K562 (cell line): ENCODE measurements at regions not wholly inside any gene's neighbourhood (a gene's known extent, or its start where the extent isn't known, plus 50 kb on each side); places are given as distances from the start of the nearest gene placed in this dataset.

Experiments
- ATAC-seq: fragments of 200-7000 bp; cut with Tn5 transposase; 3 replicates; pipeline ENCODE4 v1.9.1; 2020; ENCODE audit warnings: moderate library complexity
- BruUV-seq: library from RNA; stranded (reverse); fragments of 400-500 nt; replicated peaks from 2 replicates; lab custom pipeline; 2021; lab: Mats Ljungman, UMichigan
- CTCF ChIA-PET: fragments of 300-600 bp; formaldehyde crosslinking; extraction: SDS; loops from one replicate; lab custom pipeline; 2021; ENCODE audit warnings: low intra/inter-chr PET ratio; lab: Yijun Ruan, JAX
- POLR2A ChIA-PET: fragments of 300-600, 350-650 bp; sonication (Branson Sonifier 250); formaldehyde crosslinking; extraction: SDS; loops from one replicate; lab custom pipeline; 2021; ENCODE audit warnings: antibody characterized with exemption, inconsistent platforms; lab: Yijun Ruan, JAX
- DNase-seq, 4 experiments: peaks; one replicate each; pipeline versions ENCODE4 v3.0.0 to v3.0.0-alpha.2; 2011 to 2018; ENCODE audit warnings: low spot score in 3 of 4, mixed read lengths in 3 of 4; ENCODE audit errors: extremely low read depth in 1 of 4
- FAIRE-seq: peaks from 2 replicates; lab custom pipeline; 2011; peaks lifted over from hg19 to GRCh38; lab: Jason Lieb, UNC
- H2AFZ ChIP-seq: 2 replicates; pipeline ENCODE4 v1.6.0; 2011; ENCODE audit warnings: low read depth, low read length, control low read depth, inconsistent platforms
- H3K27ac ChIP-seq: fragments of 200-600 bp; 3 replicates; pipeline ENCODE4 v1.8.0; 2011; ENCODE audit warnings: low read depth, mild to moderate bottlenecking, control low read depth, inconsistent platforms, low read length, moderate library complexity, mixed read lengths; ENCODE audit errors: extremely low read depth
- H3K27me3 ChIP-seq, 2 experiments: fragments of 300-600 bp in 1 of 2; 2 replicates in 1 of 2; 3 replicates in 1 of 2; pipeline versions ENCODE4 v1.6.0 to v1.8.0; 2011; ENCODE audit warnings: inconsistent platforms in 2 of 2, low read length in 2 of 2, mild to moderate bottlenecking in 1 of 2, mixed read lengths in 1 of 2, moderate library complexity in 1 of 2; ENCODE audit not compliant: control insufficient read depth in 2 of 2, insufficient read depth in 2 of 2
- H3K36me3 ChIP-seq: fragments of 300-600 bp; 3 replicates; pipeline ENCODE4 v1.8.0; 2011; ENCODE audit warnings: mild to moderate bottlenecking, low read length, inconsistent platforms; ENCODE audit not compliant: control insufficient read depth, insufficient read depth
- H3K4me1 ChIP-seq, 2 experiments: fragments of 200-600 bp in 1 of 2; replicated peaks in 1 of 2; 2 replicates in 1 of 2; 3 replicates in 1 of 2; pipeline versions ENCODE4 v1.5.1 to v1.8.0; 2011; ENCODE audit warnings: inconsistent platforms in 2 of 2, low read length in 2 of 2, mild to moderate bottlenecking in 1 of 2, mixed read lengths in 1 of 2, moderate library complexity in 1 of 2; ENCODE audit not compliant: control insufficient read depth in 2 of 2, insufficient read depth in 2 of 2
- H3K4me2 ChIP-seq: 2 replicates; pipeline ENCODE4 v1.6.1; 2011; ENCODE audit warnings: low read length, control low read depth, inconsistent platforms, mixed read lengths; ENCODE audit not compliant: insufficient read depth
- H3K4me3 ChIP-seq: fragments of 200-600 bp; sonication (generic), shearing (Covaris generic); 2 replicates; pipeline ENCODE4 v1.5.1; 2016; ENCODE audit warnings: control low read depth, inconsistent platforms
- H3K79me2 ChIP-seq: fragments of 200-600 bp; 3 replicates; pipeline ENCODE4 v1.8.0; 2011; ENCODE audit warnings: low read length, inconsistent platforms; ENCODE audit not compliant: control insufficient read depth, insufficient read depth
- H3K9ac ChIP-seq, 2 experiments: 2 replicates each; pipeline versions ENCODE4 v1.6.0 to v1.6.1; 2011; ENCODE audit warnings: low read depth in 2 of 2, low read length in 2 of 2, control low read depth in 1 of 2, inconsistent platforms in 1 of 2, mild to moderate bottlenecking in 1 of 2, mixed read lengths in 1 of 2; ENCODE audit not compliant: insufficient read depth in 1 of 2
- H3K9me1 ChIP-seq: one replicate; pipeline ENCODE4 v1.6.0; 2011; ENCODE audit warnings: inconsistent platforms, mild to moderate bottlenecking, low read length, moderate library complexity; ENCODE audit not compliant: control insufficient read depth, insufficient read depth
- H3K9me3 ChIP-seq: replicated peaks from 2 replicates; pipeline ENCODE4 v1.5.1; 2011; ENCODE audit warnings: low read depth, low read length, inconsistent platforms; ENCODE audit not compliant: control insufficient read depth, insufficient read depth
- H4K20me1 ChIP-seq: replicated peaks from 2 replicates; pipeline ENCODE4 v1.6.1; 2011; ENCODE audit warnings: low read length, inconsistent platforms, mixed read lengths; ENCODE audit not compliant: control insufficient read depth, insufficient read depth
- CBFA2T2 ChIP-seq: fragments of 450-650 bp; conservative IDR thresholded peaks from 2 replicates; pipeline ENCODE4 v1.6.1; 2017; ENCODE audit warnings: mild to moderate bottlenecking
- CBFB ChIP-seq: sonication (generic); formaldehyde crosslinking; IDR thresholded peaks from 2 replicates; pipeline ENCODE4 v1.4.0; 2020; ENCODE audit warnings: mild to moderate bottlenecking, missing genetic modification reagents
- ELF2 ChIP-seq: fragments of 250-450 bp; sonication (Bioruptor Pico); IDR thresholded peaks from 2 replicates; pipeline ENCODE4 v1.5.0; 2021; ENCODE audit warnings: mild to moderate bottlenecking
- FUS ChIP-seq: fragments of 200-400 bp; formaldehyde crosslinking; optimal IDR thresholded peaks from 2 replicates; pipeline ENCODE3; 2017; ENCODE audit warnings: low read depth, low read length
- HDGF ChIP-seq: fragments of 450-650 bp; IDR thresholded peaks from 2 replicates; pipeline ENCODE4 v1.6.1; 2016
- KAT2B ChIP-seq: IDR thresholded peaks from one replicate; pipeline ENCODE4 v1.6.1; 2012; ENCODE audit warnings: low read depth, mild to moderate bottlenecking, control low read depth, inconsistent platforms, low read length, moderate library complexity
- MAFF ChIP-seq: IDR thresholded peaks from 2 replicates; pipeline ENCODE4 v1.6.1; 2012; ENCODE audit warnings: low read length, improper control_type of control experiment
- NFE2 ChIP-seq: IDR thresholded peaks from 2 replicates; pipeline ENCODE4 v1.6.1; 2014; ENCODE audit warnings: antibody characterized with exemption, low read depth
- POLR2AphosphoS2 ChIP-seq: IDR thresholded peaks from 2 replicates; pipeline ENCODE4 v1.6.1; 2012; ENCODE audit warnings: low read length, improper control_type of control experiment
- POLR2G ChIP-seq: fragments of 200-400 bp; formaldehyde crosslinking; IDR thresholded peaks from 2 replicates; pipeline ENCODE4 v1.6.1; 2017; ENCODE audit warnings: low read depth, mild to moderate bottlenecking, antibody characterized with exemption, low read length, moderate library complexity
- PPARD ChIP-seq: fragments of 250-450 bp; sonication (Bioruptor Pico); IDR thresholded peaks from 2 replicates; pipeline ENCODE4 v1.8.0; 2022; ENCODE audit warnings: inconsistent platforms, mild to moderate bottlenecking, moderate library complexity
- TEAD1 ChIP-seq, 2 experiments: fragments of 450-650 bp in 1 of 2; sonication (generic) in 1 of 2; formaldehyde crosslinking; IDR thresholded peaks; 2 replicates each; pipeline versions ENCODE4 v1.4.0 to v1.8.0; 2020 to 2022; ENCODE audit warnings: mild to moderate bottlenecking in 2 of 2, missing genetic modification reagents in 1 of 2
- ZZZ3 ChIP-seq: fragments of 450-650 bp; IDR thresholded peaks from 2 replicates; pipeline ENCODE4 v1.6.1; 2016; ENCODE audit warnings: antibody characterized with exemption, mild to moderate bottlenecking, moderate library complexity
- WGBS: fragments of 100-300 bp; shearing (Covaris generic); methylation state at CpG from one replicate; pipeline ENCODE4 v1.1.6; 2016; ENCODE audit warnings: low coverage, mixed read lengths; ENCODE audit not compliant: insufficient coverage; ENCODE audit errors: missing lambda C conversion rate; 5-methylcytosine and 5-hydroxymethylcytosine counted together
- in situ Hi-C: fragments of 300-500 bp; cut with MboI; formaldehyde crosslinking; loops from 4 replicates; pipeline ENCODE4 v1.15.0; 2018; ENCODE audit warnings: inconsistent platforms, mixed read lengths
- intact Hi-C: fragments of 100-400 bp; cut with micrococcal nuclease; formaldehyde crosslinking; loops from 2 replicates; pipeline ENCODE4 v1.14.2; 2022
- TF ChIP-seq, protein P1 (sequence below): IDR thresholded peaks from 2 replicates; pipeline ENCODE4 v1.6.1; 2011; ENCODE audit warnings: borderline replicate concordance, low read depth, mild to moderate bottlenecking, moderate library complexity, low read length; ENCODE audit not compliant: insufficient read depth, poor library complexity, severe bottlenecking
- TF ChIP-seq, protein P2 (sequence below): fragments of 200-800 bp; sonication (Bioruptor generic); IDR thresholded peaks from 2 replicates; pipeline ENCODE4 v1.6.1; 2016; ENCODE audit warnings: missing genetic modification characterization, missing compliant biosample characterization
- TF ChIP-seq, protein P3 (sequence below): conservative IDR thresholded peaks from 2 replicates; pipeline ENCODE4 v1.6.1; 2011; ENCODE audit warnings: low read depth, mild to moderate bottlenecking, low read length; ENCODE audit not compliant: control insufficient read depth

DNA sequence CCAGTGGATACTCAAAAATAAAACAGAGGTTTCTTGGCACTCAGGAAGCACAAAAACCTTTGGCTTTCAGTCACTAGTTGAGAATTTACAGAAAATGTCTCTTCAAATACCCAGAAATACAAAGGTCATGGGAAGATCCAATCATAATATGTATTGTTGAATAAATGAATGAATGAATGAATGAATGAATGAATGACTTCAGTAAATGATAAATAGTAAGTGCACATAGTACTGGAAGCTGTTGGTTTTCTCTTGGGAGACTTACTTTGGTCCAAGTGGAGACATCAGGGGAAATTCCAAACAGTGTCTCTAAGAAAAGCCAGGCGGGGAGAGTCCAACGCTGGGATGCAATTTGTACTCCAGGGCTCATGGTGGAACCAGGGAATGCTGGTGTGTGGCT is 261.3 kb upstream of the KLHL29 start:
- DNase-seq (no peak), ATAC-seq (no peak), FAIRE-seq (no peak)
- CTCF ChIA-PET, result no interaction called here
- BruUV-seq, result no TSS peak
- no peaks in the 10 kb centered on the region for H3K27me3 ChIP-seq
- TF ChIP-seq CBFA2T2 (no peak), TEAD1 (CRISPR knock-in tag; IDR thresholded peaks at IDR 0.05) (no peak), CBFB (CRISPR knock-in tag) (no peak), PPARD (no peak), NFE2 (no peak), FUS (no peak), ELF2 (no peak), HDGF (no peak), POLR2G (no peak), MAFF (no peak), KAT2B (no peak), ZZZ3 (no peak), POLR2AphosphoS2 (no peak)
- TF ChIP-seq, protein P1, sequence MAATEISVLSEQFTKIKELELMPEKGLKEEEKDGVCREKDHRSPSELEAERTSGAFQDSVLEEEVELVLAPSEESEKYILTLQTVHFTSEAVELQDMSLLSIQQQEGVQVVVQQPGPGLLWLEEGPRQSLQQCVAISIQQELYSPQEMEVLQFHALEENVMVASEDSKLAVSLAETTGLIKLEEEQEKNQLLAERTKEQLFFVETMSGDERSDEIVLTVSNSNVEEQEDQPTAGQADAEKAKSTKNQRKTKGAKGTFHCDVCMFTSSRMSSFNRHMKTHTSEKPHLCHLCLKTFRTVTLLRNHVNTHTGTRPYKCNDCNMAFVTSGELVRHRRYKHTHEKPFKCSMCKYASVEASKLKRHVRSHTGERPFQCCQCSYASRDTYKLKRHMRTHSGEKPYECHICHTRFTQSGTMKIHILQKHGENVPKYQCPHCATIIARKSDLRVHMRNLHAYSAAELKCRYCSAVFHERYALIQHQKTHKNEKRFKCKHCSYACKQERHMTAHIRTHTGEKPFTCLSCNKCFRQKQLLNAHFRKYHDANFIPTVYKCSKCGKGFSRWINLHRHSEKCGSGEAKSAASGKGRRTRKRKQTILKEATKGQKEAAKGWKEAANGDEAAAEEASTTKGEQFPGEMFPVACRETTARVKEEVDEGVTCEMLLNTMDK, result no peak
- TF ChIP-seq, protein P2, sequence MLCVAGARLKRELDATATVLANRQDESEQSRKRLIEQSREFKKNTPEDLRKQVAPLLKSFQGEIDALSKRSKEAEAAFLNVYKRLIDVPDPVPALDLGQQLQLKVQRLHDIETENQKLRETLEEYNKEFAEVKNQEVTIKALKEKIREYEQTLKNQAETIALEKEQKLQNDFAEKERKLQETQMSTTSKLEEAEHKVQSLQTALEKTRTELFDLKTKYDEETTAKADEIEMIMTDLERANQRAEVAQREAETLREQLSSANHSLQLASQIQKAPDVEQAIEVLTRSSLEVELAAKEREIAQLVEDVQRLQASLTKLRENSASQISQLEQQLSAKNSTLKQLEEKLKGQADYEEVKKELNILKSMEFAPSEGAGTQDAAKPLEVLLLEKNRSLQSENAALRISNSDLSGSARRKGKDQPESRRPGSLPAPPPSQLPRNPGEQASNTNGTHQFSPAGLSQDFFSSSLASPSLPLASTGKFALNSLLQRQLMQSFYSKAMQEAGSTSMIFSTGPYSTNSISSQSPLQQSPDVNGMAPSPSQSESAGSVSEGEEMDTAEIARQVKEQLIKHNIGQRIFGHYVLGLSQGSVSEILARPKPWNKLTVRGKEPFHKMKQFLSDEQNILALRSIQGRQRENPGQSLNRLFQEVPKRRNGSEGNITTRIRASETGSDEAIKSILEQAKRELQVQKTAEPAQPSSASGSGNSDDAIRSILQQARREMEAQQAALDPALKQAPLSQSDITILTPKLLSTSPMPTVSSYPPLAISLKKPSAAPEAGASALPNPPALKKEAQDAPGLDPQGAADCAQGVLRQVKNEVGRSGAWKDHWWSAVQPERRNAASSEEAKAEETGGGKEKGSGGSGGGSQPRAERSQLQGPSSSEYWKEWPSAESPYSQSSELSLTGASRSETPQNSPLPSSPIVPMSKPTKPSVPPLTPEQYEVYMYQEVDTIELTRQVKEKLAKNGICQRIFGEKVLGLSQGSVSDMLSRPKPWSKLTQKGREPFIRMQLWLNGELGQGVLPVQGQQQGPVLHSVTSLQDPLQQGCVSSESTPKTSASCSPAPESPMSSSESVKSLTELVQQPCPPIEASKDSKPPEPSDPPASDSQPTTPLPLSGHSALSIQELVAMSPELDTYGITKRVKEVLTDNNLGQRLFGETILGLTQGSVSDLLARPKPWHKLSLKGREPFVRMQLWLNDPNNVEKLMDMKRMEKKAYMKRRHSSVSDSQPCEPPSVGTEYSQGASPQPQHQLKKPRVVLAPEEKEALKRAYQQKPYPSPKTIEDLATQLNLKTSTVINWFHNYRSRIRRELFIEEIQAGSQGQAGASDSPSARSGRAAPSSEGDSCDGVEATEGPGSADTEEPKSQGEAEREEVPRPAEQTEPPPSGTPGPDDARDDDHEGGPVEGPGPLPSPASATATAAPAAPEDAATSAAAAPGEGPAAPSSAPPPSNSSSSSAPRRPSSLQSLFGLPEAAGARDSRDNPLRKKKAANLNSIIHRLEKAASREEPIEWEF (CRISPR knock-in tag), result no peak
- TF ChIP-seq, protein P3, sequence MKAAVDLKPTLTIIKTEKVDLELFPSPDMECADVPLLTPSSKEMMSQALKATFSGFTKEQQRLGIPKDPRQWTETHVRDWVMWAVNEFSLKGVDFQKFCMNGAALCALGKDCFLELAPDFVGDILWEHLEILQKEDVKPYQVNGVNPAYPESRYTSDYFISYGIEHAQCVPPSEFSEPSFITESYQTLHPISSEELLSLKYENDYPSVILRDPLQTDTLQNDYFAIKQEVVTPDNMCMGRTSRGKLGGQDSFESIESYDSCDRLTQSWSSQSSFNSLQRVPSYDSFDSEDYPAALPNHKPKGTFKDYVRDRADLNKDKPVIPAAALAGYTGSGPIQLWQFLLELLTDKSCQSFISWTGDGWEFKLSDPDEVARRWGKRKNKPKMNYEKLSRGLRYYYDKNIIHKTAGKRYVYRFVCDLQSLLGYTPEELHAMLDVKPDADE, result no peak
- POLR2A ChIA-PET, result interaction anchor here (1.5 kb wide), 1 partner anchor 15 kb away, joined by 4 read pairs; no protein-coding TSS in a partner anchor
- no peaks in the 10 kb centered on the region for H3K9me1 ChIP-seq
- H2AFZ ChIP-seq, result no peak overlapping the region
- H4K20me1 ChIP-seq, result no peaks in the 10 kb centered on the region
- H3K9me3 ChIP-seq, result no peaks in the 10 kb centered on the region
- H3K27ac ChIP-seq, result no peak overlapping the region
- no peaks in the 10 kb centered on the region for H3K79me2 ChIP-seq
- intact Hi-C loops, result no loop called here
- WGBS, result 0% methylated on average over 2 of the region's 2 CpGs
- H3K4me2 ChIP-seq, result no peak overlapping the region
- no peaks in the 10 kb centered on the region for H3K4me1 ChIP-seq
- H3K36me3 ChIP-seq, result no peaks in the 10 kb centered on the region
- H3K4me3 ChIP-seq, result no peak overlapping the region
- H3K9ac ChIP-seq, result no peak overlapping the region
- in situ Hi-C loops, result no loop called here
